ENCODE measurements at regions not wholly inside any gene's neighbourhood (a gene's known extent, or its start where the extent isn't known, plus 50 kb on each side); places are given as distances from the start of the nearest gene placed in this dataset.

- TF ChIP-seq, protein P1, sequence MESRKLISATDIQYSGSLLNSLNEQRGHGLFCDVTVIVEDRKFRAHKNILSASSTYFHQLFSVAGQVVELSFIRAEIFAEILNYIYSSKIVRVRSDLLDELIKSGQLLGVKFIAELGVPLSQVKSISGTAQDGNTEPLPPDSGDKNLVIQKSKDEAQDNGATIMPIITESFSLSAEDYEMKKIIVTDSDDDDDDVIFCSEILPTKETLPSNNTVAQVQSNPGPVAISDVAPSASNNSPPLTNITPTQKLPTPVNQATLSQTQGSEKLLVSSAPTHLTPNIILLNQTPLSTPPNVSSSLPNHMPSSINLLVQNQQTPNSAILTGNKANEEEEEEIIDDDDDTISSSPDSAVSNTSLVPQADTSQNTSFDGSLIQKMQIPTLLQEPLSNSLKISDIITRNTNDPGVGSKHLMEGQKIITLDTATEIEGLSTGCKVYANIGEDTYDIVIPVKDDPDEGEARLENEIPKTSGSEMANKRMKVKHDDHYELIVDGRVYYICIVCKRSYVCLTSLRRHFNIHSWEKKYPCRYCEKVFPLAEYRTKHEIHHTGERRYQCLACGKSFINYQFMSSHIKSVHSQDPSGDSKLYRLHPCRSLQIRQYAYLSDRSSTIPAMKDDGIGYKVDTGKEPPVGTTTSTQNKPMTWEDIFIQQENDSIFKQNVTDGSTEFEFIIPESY (IDR thresholded peaks at IDR 0.05), result no peak
- TF ChIP-seq FOXA1 (IDR thresholded peaks at IDR 0.05), result no peak
- no peak for TF ChIP-seq HNF4A (conservative IDR thresholded peaks at IDR 0.05)
- no peak for TF ChIP-seq HNF4G (IDR thresholded peaks at IDR 0.05)
- no peak for TF ChIP-seq JUND (IDR thresholded peaks at IDR 0.05)
- TF ChIP-seq RXRA (IDR thresholded peaks at IDR 0.05), result no peak
These were observed 231.3 kb downstream of the KCNE4 start (continued) for GRCh38 chr2:223283329-223283728.

GRCh38 chr2:223283771-223284170 is 231.8 kb downstream of the KCNE4 start:
- DNase-seq (ENCODE audit: low spot score), result no peak
- no peak overlapping the region for H3K9ac ChIP-seq (ENCODE audit: low read depth in 1 of 2, low read length in 2 of 2)
- no peak overlapping the region for H3K4me3 ChIP-seq (ENCODE audit: low read depth in 1 of 3, low read length in 3 of 3)
- no peaks in the 10 kb centered on the region for H3K36me3 ChIP-seq (ENCODE audit: control insufficient read depth in 4 of 4, insufficient read depth in 3 of 4, low read depth in 1 of 4, low read length in 3 of 4)
- no peak overlapping the region for H3K27ac ChIP-seq (ENCODE audit: low read depth in 1 of 2, low read length in 2 of 2)
- H3K9me3 ChIP-seq (ENCODE audit: control insufficient read depth in 4 of 4, low read length in 3 of 4), result no peaks in the 10 kb centered on the region
- peaks cover 0 to 2% (median 0%) of the 10 kb centered on the region in 4 donors for H3K27me3 ChIP-seq (ENCODE audit: control insufficient read depth in 4 of 4, insufficient read depth in 4 of 4, low read length in 3 of 4)
- H3K4me1 ChIP-seq (ENCODE audit: control insufficient read depth in 4 of 4, insufficient read depth in 4 of 4, low read length in 3 of 4), result no peaks in the 10 kb centered on the region
- TF ChIP-seq NR2F2 (IDR thresholded peaks at IDR 0.05), result no peak
- TF ChIP-seq GABPA (IDR thresholded peaks at IDR 0.05 in 1 of 2, conservative IDR thresholded peaks at IDR 0.05 in 1 of 2), result no peak
- TF ChIP-seq JUND (IDR thresholded peaks at IDR 0.05), result no peak
- no peak for TF ChIP-seq HNF4G (IDR thresholded peaks at IDR 0.05)
- no peak for TF ChIP-seq FOXA1 (IDR thresholded peaks at IDR 0.05)
- TF ChIP-seq RXRA (IDR thresholded peaks at IDR 0.05), result no peak

- Histone ChIP-seq H3K36me3 (ENCODE audit: control insufficient read depth in 4 of 4, insufficient read depth in 3 of 4, low read depth in 1 of 4, low read length in 3 of 4) (no peaks in the 10 kb centered on the region), H3K9me3 (ENCODE audit: control insufficient read depth in 4 of 4, low read length in 3 of 4) (no peaks in the 10 kb centered on the region), H3K9ac (ENCODE audit: low read depth in 1 of 2, low read length in 2 of 2) (no peak overlapping the region), H3K27me3 (ENCODE audit: control insufficient read depth in 4 of 4, insufficient read depth in 4 of 4, low read length in 3 of 4) (peaks cover 0 to 2% (median 0%) of the 10 kb centered on the region in 4 donors), H3K4me1 (ENCODE audit: control insufficient read depth in 4 of 4, insufficient read depth in 4 of 4, low read length in 3 of 4) (no peaks in the 10 kb centered on the region), H3K4me3 (ENCODE audit: low read depth in 1 of 3, low read length in 3 of 3) (no peak overlapping the region), H3K27ac (ENCODE audit: low read depth in 1 of 2, low read length in 2 of 2) (no peak overlapping the region)
- TF ChIP-seq, protein P2, sequence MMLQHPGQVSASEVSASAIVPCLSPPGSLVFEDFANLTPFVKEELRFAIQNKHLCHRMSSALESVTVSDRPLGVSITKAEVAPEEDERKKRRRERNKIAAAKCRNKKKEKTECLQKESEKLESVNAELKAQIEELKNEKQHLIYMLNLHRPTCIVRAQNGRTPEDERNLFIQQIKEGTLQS (IDR thresholded peaks at IDR 0.05), result no peak
- no peak for TF ChIP-seq NR2F2 (IDR thresholded peaks at IDR 0.05)
- no peak for TF ChIP-seq MAX (IDR thresholded peaks at IDR 0.05)
- TF ChIP-seq HNF4G (IDR thresholded peaks at IDR 0.05), result no peak
- TF ChIP-seq TAF1 (conservative IDR thresholded peaks at IDR 0.05), result no peak
- no peak for TF ChIP-seq YY1 (IDR thresholded peaks at IDR 0.05)
- no peak for TF ChIP-seq FOXA2 (IDR thresholded peaks at IDR 0.05)
- no peak for TF ChIP-seq FOXA1 (IDR thresholded peaks at IDR 0.05)
- no peak for TF ChIP-seq EGR1 (IDR thresholded peaks at IDR 0.05; ENCODE audit: low read depth in 2 of 2)
- DNase-seq (ENCODE audit: low spot score), result no peak
- WGBS, result 85% methylated on average over 6 of the region's 6 CpGs
These were observed 233.6 kb downstream of the KCNE4 start for GRCh38 chr2:223285370-223286265.

DNA sequence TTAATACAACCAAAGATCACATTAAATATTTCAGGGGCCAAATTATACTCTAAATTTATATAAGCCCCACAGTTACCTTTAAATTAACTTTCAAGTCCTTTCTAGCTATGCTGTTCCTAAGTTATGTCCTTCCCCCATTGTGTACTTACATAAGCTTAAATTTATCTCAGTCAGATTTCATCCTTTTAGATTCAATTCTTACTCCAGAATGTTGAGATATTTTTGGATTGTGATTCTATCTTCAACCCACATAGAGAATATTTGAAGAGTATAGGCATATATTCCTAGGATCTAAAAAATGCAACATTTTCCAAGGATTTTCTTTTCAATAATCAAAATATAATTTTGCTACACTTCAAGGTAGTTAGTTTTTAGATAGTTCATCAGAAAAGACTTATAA is 242.8 kb downstream of the KCNE4 start:
- Histone ChIP-seq H3K4me3 (ENCODE audit: low read depth in 1 of 3, low read length in 3 of 3) (no peak overlapping the region), H3K4me1 (ENCODE audit: control insufficient read depth in 4 of 4, insufficient read depth in 4 of 4, low read length in 3 of 4) (no peaks in the 10 kb centered on the region), H3K9me3 (ENCODE audit: control insufficient read depth in 4 of 4, low read length in 3 of 4) (no peaks in the 10 kb centered on the region), H3K36me3 (ENCODE audit: control insufficient read depth in 4 of 4, insufficient read depth in 3 of 4, low read depth in 1 of 4, low read length in 3 of 4) (no peaks in the 10 kb centered on the region), H3K27ac (ENCODE audit: low read depth in 1 of 2, low read length in 2 of 2) (no peak overlapping the region), H3K9ac (ENCODE audit: low read depth in 1 of 2, low read length in 2 of 2) (no peak overlapping the region), H3K27me3 (ENCODE audit: control insufficient read depth in 4 of 4, insufficient read depth in 4 of 4, low read length in 3 of 4) (no peaks in the 10 kb centered on the region)
- no peak for DNase-seq (ENCODE audit: low spot score)
- TF ChIP-seq HNF4G (IDR thresholded peaks at IDR 0.05) (no peak), FOXA2 (IDR thresholded peaks at IDR 0.05) (no peak), JUND (IDR thresholded peaks at IDR 0.05) (no peak), SP1 (IDR thresholded peaks at IDR 0.05) (no peak), GABPA (IDR thresholded peaks at IDR 0.05 in 1 of 2, conservative IDR thresholded peaks at IDR 0.05 in 1 of 2) (no peak), HNF4A (conservative IDR thresholded peaks at IDR 0.05) (no peak), FOXA1 (IDR thresholded peaks at IDR 0.05) (no peak), YY1 (IDR thresholded peaks at IDR 0.05) (no peak)
- TF ChIP-seq, protein P3, sequence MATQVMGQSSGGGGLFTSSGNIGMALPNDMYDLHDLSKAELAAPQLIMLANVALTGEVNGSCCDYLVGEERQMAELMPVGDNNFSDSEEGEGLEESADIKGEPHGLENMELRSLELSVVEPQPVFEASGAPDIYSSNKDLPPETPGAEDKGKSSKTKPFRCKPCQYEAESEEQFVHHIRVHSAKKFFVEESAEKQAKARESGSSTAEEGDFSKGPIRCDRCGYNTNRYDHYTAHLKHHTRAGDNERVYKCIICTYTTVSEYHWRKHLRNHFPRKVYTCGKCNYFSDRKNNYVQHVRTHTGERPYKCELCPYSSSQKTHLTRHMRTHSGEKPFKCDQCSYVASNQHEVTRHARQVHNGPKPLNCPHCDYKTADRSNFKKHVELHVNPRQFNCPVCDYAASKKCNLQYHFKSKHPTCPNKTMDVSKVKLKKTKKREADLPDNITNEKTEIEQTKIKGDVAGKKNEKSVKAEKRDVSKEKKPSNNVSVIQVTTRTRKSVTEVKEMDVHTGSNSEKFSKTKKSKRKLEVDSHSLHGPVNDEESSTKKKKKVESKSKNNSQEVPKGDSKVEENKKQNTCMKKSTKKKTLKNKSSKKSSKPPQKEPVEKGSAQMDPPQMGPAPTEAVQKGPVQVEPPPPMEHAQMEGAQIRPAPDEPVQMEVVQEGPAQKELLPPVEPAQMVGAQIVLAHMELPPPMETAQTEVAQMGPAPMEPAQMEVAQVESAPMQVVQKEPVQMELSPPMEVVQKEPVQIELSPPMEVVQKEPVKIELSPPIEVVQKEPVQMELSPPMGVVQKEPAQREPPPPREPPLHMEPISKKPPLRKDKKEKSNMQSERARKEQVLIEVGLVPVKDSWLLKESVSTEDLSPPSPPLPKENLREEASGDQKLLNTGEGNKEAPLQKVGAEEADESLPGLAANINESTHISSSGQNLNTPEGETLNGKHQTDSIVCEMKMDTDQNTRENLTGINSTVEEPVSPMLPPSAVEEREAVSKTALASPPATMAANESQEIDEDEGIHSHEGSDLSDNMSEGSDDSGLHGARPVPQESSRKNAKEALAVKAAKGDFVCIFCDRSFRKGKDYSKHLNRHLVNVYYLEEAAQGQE (IDR thresholded peaks at IDR 0.05), result no peak
- TF ChIP-seq, protein P4, sequence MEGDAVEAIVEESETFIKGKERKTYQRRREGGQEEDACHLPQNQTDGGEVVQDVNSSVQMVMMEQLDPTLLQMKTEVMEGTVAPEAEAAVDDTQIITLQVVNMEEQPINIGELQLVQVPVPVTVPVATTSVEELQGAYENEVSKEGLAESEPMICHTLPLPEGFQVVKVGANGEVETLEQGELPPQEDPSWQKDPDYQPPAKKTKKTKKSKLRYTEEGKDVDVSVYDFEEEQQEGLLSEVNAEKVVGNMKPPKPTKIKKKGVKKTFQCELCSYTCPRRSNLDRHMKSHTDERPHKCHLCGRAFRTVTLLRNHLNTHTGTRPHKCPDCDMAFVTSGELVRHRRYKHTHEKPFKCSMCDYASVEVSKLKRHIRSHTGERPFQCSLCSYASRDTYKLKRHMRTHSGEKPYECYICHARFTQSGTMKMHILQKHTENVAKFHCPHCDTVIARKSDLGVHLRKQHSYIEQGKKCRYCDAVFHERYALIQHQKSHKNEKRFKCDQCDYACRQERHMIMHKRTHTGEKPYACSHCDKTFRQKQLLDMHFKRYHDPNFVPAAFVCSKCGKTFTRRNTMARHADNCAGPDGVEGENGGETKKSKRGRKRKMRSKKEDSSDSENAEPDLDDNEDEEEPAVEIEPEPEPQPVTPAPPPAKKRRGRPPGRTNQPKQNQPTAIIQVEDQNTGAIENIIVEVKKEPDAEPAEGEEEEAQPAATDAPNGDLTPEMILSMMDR (IDR thresholded peaks at IDR 0.05; ENCODE audit: low read depth, low read length, missing input control), result no peak

Data from liver (tissue), 8 donors.